ENCODE measurements at regions not wholly inside any gene's neighbourhood (a gene's known extent, or its start where the extent isn't known, plus 50 kb on each side); places are given as distances from the start of the nearest gene placed in this dataset.

GRCh38 chr6:51369485-51369884 is 550.8 kb downstream of the TFAP2B start:
- ChIA-PET CTCF (no interaction called here), POLR2A (no interaction called here)
- H3K27ac ChIP-seq (ENCODE audit: extremely low read depth, low read depth, low read length), result no peak overlapping the region
- H3K4me3 ChIP-seq (ENCODE audit: low read depth, low read length), result no peak overlapping the region
- no peaks in the 10 kb centered on the region for H3K4me1 ChIP-seq (ENCODE audit: control insufficient read depth, insufficient read depth, low read length)
- H3K9me3 ChIP-seq (ENCODE audit: control insufficient read depth, insufficient read depth, low read depth, low read length), result no peaks in the 10 kb centered on the region; the same call in 1 of the 2 replicates
- TF ChIP-seq, protein P1, sequence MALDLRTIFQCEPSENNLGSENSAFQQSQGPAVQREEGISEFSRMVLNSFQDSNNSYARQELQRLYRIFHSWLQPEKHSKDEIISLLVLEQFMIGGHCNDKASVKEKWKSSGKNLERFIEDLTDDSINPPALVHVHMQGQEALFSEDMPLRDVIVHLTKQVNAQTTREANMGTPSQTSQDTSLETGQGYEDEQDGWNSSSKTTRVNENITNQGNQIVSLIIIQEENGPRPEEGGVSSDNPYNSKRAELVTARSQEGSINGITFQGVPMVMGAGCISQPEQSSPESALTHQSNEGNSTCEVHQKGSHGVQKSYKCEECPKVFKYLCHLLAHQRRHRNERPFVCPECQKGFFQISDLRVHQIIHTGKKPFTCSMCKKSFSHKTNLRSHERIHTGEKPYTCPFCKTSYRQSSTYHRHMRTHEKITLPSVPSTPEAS (tag by site-specific recombination; IDR thresholded peaks at IDR 0.05), result no peak
- TF ChIP-seq ZNF266 (tag by site-specific recombination; IDR thresholded peaks at IDR 0.05; ENCODE audit: low read depth), result no peak
- TF ChIP-seq, protein P2, sequence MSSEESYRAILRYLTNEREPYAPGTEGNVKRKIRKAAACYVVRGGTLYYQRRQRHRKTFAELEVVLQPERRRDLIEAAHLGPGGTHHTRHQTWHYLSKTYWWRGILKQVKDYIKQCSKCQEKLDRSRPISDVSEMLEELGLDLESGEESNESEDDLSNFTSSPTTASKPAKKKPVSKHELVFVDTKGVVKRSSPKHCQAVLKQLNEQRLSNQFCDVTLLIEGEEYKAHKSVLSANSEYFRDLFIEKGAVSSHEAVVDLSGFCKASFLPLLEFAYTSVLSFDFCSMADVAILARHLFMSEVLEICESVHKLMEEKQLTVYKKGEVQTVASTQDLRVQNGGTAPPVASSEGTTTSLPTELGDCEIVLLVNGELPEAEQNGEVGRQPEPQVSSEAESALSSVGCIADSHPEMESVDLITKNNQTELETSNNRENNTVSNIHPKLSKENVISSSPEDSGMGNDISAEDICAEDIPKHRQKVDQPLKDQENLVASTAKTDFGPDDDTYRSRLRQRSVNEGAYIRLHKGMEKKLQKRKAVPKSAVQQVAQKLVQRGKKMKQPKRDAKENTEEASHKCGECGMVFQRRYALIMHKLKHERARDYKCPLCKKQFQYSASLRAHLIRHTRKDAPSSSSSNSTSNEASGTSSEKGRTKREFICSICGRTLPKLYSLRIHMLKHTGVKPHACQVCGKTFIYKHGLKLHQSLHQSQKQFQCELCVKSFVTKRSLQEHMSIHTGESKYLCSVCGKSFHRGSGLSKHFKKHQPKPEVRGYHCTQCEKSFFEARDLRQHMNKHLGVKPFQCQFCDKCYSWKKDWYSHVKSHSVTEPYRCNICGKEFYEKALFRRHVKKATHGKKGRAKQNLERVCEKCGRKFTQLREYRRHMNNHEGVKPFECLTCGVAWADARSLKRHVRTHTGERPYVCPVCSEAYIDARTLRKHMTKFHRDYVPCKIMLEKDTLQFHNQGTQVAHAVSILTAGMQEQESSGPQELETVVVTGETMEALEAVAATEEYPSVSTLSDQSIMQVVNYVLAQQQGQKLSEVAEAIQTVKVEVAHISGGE (tag by site-specific recombination; conservative IDR thresholded peaks at IDR 0.05; ENCODE audit: low read depth), result no peak
- TF ChIP-seq KLF10 (tag by site-specific recombination; IDR thresholded peaks at IDR 0.05), result no peak
- no peak for TF ChIP-seq PRDM4 (tag by site-specific recombination; IDR thresholded peaks at IDR 0.05)
- no peak for TF ChIP-seq ZNF610 (tag by site-specific recombination; IDR thresholded peaks at IDR 0.05; ENCODE audit: borderline replicate concordance)
- TF ChIP-seq HOXC10 (CRISPR knock-in tag; IDR thresholded peaks at IDR 0.05), result no peak
- no peak for TF ChIP-seq ZNF626 (tag by site-specific recombination; IDR thresholded peaks at IDR 0.05)
- no peak for TF ChIP-seq ZNF664 (tag by site-specific recombination; IDR thresholded peaks at IDR 0.05)
- TF ChIP-seq, protein P3, sequence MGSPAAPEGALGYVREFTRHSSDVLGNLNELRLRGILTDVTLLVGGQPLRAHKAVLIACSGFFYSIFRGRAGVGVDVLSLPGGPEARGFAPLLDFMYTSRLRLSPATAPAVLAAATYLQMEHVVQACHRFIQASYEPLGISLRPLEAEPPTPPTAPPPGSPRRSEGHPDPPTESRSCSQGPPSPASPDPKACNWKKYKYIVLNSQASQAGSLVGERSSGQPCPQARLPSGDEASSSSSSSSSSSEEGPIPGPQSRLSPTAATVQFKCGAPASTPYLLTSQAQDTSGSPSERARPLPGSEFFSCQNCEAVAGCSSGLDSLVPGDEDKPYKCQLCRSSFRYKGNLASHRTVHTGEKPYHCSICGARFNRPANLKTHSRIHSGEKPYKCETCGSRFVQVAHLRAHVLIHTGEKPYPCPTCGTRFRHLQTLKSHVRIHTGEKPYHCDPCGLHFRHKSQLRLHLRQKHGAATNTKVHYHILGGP (tag by site-specific recombination; IDR thresholded peaks at IDR 0.05), result no peak
- TF ChIP-seq ZNF544 (tag by site-specific recombination; IDR thresholded peaks at IDR 0.05), result no peak
- no peak for TF ChIP-seq ZNF274 (IDR thresholded peaks at IDR 0.05; ENCODE audit: low read length)
- no peak for TF ChIP-seq ZNF274 (tag by site-specific recombination; IDR thresholded peaks at IDR 0.05; ENCODE audit: borderline replicate concordance)
- TF ChIP-seq ZBTB26 (tag by site-specific recombination; optimal IDR thresholded peaks at IDR 0.05), result no peak
- TF ChIP-seq ZNF658 (tag by site-specific recombination; IDR thresholded peaks at IDR 0.05), result no peak
- TF ChIP-seq, protein P4, sequence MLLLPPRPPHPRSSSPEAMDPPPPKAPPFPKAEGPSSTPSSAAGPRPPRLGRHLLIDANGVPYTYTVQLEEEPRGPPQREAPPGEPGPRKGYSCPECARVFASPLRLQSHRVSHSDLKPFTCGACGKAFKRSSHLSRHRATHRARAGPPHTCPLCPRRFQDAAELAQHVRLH (tag by site-specific recombination; IDR thresholded peaks at IDR 0.05), result no peak
- no peak for TF ChIP-seq ZNF555 (tag by site-specific recombination; conservative IDR thresholded peaks at IDR 0.05)
- TF ChIP-seq, protein P5, sequence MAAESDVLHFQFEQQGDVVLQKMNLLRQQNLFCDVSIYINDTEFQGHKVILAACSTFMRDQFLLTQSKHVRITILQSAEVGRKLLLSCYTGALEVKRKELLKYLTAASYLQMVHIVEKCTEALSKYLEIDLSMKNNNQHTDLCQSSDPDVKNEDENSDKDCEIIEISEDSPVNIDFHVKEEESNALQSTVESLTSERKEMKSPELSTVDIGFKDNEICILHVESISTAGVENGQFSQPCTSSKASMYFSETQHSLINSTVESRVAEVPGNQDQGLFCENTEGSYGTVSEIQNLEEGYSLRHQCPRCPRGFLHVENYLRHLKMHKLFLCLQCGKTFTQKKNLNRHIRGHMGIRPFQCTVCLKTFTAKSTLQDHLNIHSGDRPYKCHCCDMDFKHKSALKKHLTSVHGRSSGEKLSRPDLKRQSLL (tag by site-specific recombination; IDR thresholded peaks at IDR 0.05), result no peak
- no peak for TF ChIP-seq ZSCAN16 (tag by site-specific recombination; IDR thresholded peaks at IDR 0.05)
- no peaks in the 10 kb centered on the region for H3K36me3 ChIP-seq (ENCODE audit: control insufficient read depth in 2 of 2, insufficient read depth in 1 of 2, low read length in 2 of 2)

All from HEK293 (cell line).